H4 (cell line): ENCODE measurements at regions not wholly inside any gene's neighbourhood (a gene's known extent, or its start where the extent isn't known, plus 50 kb on each side); places are given as distances from the start of the nearest gene placed in this dataset.
"Not testable (repeated sequence)": the region's sequence is repeated elsewhere in the genome, so short reads cannot be mapped to it uniquely, and the experiment has no call there.

Experiments used
- DNase-seq: peaks from one replicate; pipeline ENCODE4 v3.0.0-alpha.2; 2015; ENCODE audit warnings: low spot score

DNA sequence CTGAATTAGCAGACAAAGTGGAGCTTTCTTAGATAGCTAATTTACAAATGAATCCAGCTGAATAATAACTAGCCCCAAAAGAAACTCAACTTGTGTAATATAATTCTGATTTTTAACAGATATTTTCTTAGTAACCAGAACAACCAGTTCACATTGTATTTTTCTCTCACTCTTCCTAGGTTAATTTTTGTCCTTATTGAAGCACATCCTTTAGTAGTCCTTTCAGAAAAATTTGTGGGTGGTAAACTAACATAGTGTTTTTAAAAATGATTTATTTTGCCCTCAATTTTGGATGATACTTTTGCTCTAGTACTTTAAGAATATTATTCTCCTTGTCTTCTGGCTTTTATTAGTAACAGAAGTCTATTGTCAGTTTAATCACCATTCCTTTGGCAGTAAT is 190.6 kb upstream of the SLC39A10 start:
- DNase-seq = no peak

DNA sequence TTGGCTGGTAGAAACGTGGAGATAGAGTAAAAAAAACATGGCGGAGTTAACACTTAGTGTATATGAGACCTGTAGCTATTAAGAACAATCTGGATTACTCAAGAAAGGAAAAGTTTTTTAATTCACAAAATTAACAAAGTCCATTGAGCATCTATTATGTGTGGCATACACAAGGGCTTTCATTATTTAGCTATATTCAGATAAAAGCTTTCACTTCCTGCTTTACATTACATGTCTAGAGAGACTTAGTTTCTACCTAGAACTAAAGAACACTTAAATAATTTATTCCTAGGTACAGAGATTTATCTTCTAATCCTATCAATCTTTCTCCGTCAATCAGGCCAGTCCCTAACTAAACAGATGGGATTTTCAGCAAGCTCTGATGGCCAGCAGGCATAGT is 196.0 kb upstream of the SLC39A10 start:
- DNase-seq = no peak

DNA sequence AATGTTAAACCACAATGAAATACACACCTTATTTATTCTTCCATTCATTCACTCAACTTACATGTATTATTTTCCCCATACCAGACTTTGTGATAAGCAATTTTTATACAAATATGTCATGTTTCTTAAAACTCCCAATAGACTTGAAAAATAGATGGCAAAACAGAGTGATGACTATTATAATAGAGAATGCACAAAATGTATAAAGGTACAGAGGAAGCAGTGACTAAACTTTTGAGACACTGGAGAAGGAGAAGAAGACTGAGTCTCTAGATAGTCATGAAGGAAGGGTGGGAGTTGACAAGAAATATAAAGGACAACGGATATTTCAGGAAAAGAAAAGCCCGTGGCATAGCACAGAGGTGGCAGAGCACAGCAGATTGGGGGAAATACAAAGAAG is 198.1 kb upstream of the SLC39A10 start:
- DNase-seq = no peak

DNA sequence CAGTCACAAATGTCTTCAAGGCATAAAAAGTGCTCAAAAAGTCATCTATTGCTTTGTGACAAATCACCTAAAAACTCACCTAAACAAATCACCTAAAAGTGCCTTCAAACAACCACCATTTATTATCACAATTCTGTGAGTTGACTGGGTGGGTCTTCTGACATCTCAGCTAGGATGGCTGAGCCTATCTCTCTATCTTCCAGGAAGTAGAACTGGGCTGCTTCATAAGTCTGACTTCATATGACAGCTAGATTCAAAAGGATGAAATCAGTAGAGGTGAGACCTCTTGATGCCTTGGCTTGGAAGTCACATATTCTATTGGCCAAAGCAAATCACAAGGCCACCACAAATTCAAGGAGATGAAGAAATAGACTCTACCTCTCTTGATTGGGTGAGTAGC is 199.2 kb upstream of the SLC39A10 start:
- no peak for DNase-seq

DNA sequence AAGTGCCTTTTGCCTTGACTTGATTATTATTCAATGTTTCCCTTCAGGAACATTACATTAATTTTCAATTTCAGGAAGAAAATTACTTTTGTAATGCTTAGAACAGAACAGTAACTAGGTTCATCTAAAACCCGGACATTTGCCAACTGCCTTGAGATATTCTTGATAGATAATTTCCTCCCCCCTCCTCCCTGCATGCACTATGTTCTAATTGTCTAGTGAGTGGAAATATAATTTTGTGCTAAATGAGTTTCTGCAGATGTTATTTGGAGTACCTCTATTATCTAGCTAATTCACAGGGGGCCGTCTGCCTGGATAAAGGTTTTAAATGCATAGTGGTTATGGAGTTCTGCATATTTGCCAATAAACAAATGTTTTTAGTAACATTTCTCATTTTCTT is 200.3 kb upstream of the SLC39A10 start:
- no peak for DNase-seq

DNA sequence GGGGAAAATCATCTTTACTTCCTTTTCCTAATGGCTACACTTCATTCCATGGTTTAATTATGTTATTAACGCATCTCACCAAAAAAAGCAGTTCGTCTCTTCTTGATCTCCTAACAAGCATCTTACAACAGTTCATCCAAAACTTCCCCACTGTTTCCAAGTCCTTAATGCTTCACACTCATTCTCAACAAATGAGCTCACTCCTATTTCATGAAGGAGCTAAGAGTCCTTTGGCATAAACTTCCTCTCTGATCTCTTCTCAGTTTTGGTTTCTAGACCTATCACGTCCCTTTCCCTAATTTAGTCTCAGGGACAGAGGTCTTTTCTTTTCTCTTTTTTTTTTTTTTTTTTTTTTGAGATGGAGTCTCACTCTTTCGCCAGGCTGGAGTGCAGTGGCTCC is 205.9 kb upstream of the SLC39A10 start:
- no peak for DNase-seq

DNA sequence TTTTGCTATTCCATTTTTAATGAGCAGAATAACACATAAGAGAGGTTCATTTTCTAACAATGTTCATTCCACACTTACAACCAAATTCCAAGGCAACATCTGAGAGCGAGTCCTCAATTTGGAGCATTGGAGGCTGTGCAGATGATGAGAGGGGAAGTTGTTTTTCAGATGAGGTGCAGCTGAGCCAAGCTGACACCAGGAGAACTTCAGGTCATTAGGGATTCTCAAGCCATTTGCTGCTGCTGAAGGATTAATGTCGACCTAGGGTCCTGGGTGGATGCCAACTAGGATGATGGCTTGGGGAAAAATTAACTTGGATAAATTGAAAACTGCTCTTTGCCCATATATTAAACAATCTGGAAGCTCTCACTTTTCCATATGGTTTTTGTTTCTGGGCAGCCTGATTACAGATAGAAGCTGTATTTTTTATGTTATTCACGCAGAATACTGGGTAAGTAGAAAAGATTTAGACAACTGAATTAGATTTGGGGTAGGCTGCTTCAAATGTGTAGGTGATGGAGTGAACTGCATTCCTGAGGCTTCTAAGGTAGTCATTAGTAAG is 206.4 kb upstream of the SLC39A10 start:
- no peak for DNase-seq

DNA sequence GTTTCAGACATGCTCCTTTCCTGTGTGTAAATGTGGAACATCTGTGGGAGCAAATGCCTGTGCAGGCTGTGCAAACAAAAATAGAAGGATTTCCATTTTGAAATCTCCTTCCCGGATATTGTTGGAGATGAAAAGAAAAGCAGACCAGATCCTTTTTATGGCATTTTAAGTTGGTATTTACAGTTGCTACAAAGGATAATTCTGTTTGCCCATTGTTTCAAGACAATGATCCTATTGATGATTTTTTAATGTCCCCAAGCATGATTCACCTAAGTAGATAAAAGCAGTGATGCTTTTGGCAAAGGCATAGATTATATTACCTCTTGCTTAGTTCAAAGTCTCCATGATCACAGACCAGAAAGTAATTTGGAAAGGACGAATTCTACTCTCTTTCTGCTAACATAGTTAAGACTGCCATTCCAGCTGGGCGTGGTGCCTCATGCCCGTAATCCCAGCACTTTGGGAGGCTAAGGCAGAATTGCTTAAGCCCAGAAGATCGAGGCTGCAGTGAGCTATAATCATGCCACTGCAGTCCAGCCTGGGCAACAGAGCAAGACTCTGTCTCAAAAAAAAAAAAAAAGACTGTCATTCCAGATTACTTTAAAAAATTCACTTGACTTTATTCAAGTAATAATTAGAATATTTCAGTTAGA is 209.6 kb upstream of the SLC39A10 start:
- no peak for DNase-seq

- no peak for DNase-seq
Observed at GRCh38 chr2:195445639-195446038, 211.4 kb upstream of the SLC39A10 start.

- no peak for DNase-seq
Observed at GRCh38 chr2:195443926-195444325, 213.1 kb upstream of the SLC39A10 start.

DNA sequence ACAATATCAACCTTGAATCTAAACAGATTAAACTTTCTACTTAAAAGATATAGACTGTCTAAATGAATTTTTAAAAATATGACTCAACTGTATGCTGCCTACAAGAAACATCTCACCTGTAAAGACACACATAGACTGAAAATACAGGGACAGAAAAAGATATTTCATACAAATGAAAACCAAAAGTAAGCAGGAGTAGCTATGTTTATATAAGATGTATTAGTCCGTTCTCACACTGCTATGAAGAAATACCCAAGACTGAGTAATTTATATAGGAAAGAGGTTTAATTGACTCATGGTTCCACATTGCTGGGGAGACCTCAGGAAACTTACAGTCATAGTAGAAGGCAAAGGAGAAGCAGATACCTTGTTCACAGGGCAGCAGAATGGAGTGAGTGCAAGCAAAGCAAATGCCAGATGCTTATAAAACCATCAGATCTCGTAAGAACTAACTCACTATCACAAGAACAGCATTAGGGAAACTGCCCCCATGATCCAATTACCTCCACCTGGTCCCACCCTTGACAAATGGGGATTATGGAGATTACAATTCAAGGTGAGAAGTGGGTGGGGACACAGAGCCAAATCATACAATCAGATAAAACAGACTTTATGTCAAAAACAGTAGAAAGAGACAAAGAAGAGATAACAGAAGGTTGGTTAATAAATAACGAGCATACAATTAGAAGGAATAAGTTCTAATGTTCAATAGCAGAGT is 214.4 kb upstream of the SLC39A10 start:
- no peak for DNase-seq

DNA sequence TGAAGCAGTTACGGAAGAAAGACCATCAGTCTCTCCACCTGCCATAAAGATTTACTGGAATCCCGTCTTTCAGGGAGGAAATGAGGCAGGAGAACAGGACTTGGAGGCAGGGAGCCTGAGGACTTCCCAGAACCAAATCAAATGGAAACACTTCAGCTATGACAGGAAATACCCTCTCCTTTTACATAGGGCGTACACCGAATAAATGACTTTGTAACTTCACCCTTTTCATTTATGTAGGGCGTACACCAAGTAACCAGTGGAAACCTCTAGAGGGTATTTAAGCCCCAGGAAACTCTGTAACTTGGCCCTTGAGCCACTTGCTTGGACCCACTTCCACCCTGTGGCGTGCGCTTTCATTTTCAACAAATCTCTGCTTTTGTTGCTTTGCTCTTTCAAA is 218.3 kb upstream of the SLC39A10 start:
- no peak for DNase-seq

- no peak for DNase-seq
Observed at GRCh38 chr2:195437521-195437920, 219.5 kb upstream of the SLC39A10 start.

GRCh38 chr2:195434346-195434745 is 222.7 kb upstream of the SLC39A10 start:
- DNase-seq = no peak

- DNase-seq = not testable (repeated sequence)
Observed at GRCh38 chr2:195433729-195434128, 223.3 kb upstream of the SLC39A10 start.

DNA sequence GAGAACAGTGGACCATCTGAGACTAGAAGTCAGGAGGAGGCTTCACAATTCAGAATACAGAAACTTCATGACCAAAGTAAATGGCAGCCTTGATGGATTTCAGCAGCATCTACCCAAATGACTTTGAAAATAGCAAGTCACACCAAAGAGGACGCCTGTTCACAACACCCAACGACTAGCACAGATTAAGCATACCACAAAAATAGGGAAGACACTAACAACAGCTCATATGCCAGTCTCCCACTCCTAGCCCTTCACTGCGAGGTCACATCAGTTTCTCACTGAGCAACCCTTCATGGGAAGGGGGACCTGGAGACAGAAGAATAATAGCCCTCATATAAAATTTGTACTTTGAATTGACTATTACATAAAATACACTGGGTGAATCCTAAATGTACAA is 228.4 kb upstream of the SLC39A10 start:
- DNase-seq = no peak

DNA sequence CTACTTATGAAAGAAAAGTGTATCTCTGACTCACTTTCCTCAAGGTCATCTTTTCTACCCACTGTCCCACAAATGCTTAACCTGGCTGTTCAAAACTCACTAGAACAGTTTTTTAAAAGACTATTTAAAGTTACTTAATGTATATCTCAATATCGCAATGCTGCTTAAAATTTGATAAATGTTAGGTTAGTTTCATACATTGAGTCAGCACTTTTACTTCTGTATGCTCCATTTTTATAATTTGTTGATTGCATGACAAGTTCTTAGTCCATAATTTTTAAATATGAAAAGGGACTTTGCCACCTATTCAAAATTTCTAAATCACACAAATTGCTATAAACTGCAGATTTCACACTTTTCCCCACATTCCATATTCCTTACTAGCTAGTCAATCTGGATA is 231.7 kb upstream of the SLC39A10 start:
- no peak for DNase-seq

- no peak for DNase-seq
Observed at GRCh38 chr2:195419033-195419432, 238.0 kb upstream of the SLC39A10 start.

DNA sequence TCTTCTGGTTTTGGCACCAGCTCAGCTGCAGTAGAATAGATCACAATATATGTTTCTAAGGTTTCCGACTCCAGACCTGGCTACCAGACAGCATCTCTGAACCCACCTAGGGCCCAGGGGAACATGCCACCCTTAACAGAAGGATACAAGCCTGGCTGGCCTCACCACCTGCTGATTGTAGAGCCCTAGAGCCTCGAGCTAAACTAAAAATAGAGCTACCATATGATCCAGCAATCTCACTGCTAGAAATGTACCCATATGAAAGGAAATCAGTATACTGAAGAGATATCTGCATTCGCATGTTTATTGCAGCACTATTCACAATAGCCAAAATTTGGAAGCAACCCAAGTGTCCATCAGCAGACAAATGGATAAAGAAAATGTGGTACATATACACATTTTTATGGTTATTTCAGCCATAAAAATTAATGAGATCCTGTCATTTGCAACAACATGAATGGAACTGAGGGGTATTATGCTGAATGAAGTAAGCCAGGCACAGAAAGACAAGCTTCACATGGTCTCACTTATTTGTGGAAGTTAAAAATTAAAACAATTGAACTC is 242.4 kb upstream of the SLC39A10 start:
- DNase-seq = no peak

GRCh38 chr2:195413944-195414343 is 243.1 kb upstream of the SLC39A10 start:
- no peak for DNase-seq

DNA sequence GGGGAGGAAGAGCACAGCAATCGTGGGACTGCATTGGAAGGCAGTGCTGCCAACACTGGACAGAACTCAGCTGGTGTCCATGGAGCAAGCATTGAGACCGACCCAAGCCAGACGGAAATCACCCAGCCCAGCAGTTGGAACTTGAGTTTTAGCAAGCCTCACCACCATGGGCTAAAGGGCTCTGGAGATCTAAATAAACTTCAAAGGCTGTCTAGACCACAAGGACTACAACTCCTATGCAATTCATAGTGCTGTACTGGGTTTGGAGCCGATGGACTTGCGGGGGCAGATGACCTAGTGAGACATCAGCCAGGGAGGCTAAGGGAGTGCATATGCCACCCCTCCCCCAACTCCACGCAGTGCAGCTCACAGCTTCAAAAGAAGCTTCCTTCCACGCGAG is 243.6 kb upstream of the SLC39A10 start:
- peak; percentile 32 for DNase-seq

GRCh38 chr2:195411219-195411687 is 245.8 kb upstream of the SLC39A10 start:
- peak; percentile 64 for DNase-seq

DNA sequence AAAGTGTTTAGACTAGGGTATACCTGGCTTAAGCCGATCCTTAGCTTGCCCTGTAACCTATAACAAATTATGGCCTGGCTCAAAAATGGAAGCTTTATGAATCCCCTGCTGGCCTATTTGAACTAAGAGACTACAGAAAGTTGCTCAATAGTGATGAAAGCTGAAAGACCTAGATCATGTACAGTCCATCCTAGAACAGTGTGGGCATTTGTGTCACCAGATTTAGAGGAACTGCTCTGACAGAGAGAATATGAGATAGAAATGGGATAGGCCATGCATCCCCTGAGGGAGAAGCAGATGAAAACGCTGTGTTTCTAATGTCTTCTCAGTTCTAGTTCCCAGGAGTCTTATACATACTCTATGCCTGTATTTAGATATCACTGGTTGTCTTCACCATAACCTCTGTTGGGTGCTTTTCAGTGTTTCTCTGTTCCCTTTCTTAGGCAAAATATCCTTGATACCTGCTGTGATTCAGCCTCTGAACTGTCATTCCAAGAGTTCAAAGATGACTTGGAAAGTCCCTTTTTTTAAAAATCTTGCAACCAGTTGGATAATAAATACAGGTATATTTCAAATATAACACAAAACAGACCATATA is 246.9 kb upstream of the SLC39A10 start:
- no peak for DNase-seq
